IMR-90 (cell line): ENCODE measurements at regions not wholly inside any gene's neighbourhood (a gene's known extent, or its start where the extent isn't known, plus 50 kb on each side); places are given as distances from the start of the nearest gene placed in this dataset.

ENCODE experiments used
- CTCF ChIP-seq: conservative IDR thresholded peaks from 2 replicates; pipeline ENCODE4 v1.5.1; 2012; ENCODE audit warnings: mild to moderate bottlenecking, low read depth, low read length, improper control_type of control experiment
- POLR2A ChIP-seq: IDR thresholded peaks from 2 replicates; pipeline ENCODE4 v1.6.1; 2012; ENCODE audit warnings: mild to moderate bottlenecking, low read depth, low read length
- SMC3 ChIP-seq: fragments of 150-350 bp; IDR thresholded peaks from 2 replicates; pipeline ENCODE4 v1.6.1; 2016; ENCODE audit warnings: low read depth, mild to moderate bottlenecking, antibody characterized with exemption, low read length, moderate library complexity
- TF ChIP-seq, protein P1 (sequence below): fragments of 150-350 bp; IDR thresholded peaks from 2 replicates; pipeline ENCODE4 v1.6.1; 2017; ENCODE audit warnings: mild to moderate bottlenecking, antibody characterized with exemption, low read length, low read depth

DNA sequence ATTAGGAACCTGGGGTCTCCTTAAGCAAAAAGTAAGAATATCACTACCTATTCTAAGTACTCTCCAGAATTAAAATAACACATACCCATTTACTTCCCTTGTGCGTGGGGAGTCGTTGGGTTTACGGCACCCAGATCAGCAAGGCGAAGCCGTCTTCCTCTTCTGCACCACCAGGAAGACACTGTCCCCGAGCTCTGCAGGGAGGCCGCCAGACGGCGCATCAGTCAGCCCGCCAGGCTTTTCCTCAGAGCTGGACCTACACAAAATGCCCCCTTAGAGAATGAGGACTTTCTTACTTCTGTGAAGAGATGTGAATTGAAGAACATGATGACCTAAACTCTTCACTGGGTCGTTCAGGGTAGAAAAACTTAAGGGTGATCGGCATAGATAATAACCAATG, 526.5 kb downstream of the GALR1 start:
- no peak for TF ChIP-seq POLR2A
- no peak for TF ChIP-seq CTCF
- TF ChIP-seq, protein P1, sequence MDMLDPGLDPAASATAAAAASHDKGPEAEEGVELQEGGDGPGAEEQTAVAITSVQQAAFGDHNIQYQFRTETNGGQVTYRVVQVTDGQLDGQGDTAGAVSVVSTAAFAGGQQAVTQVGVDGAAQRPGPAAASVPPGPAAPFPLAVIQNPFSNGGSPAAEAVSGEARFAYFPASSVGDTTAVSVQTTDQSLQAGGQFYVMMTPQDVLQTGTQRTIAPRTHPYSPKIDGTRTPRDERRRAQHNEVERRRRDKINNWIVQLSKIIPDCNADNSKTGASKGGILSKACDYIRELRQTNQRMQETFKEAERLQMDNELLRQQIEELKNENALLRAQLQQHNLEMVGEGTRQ: no peak
- TF ChIP-seq SMC3: no peak
